Neuronal stem cell (in vitro differentiated cells): ENCODE measurements at regions not wholly inside any gene's neighbourhood (a gene's known extent, or its start where the extent isn't known, plus 50 kb on each side); places are given as distances from the start of the nearest gene placed in this dataset.

Source experiments
- DNase-seq: peaks from one replicate; pipeline ENCODE4 v3.0.0-alpha.2; 2013; ENCODE audit warnings: low spot score
- H2AFZ ChIP-seq: one replicate; pipeline ENCODE4 v1.6.1; 2013; ENCODE audit warnings: mild to moderate bottlenecking, low read length, inconsistent platforms
- H2AK5ac ChIP-seq: 2 replicates; pipeline ENCODE4 v1.6.1; 2013; ENCODE audit warnings: low read depth, mild to moderate bottlenecking, inconsistent platforms, low read length, moderate library complexity, mixed read lengths
- H2BK120ac ChIP-seq: 2 replicates; pipeline ENCODE4 v1.6.1; 2013; ENCODE audit warnings: low read depth, mild to moderate bottlenecking, inconsistent platforms, low read length, moderate library complexity, mixed read lengths
- H2BK12ac ChIP-seq: one replicate; pipeline ENCODE4 v1.6.1; 2013; ENCODE audit warnings: low read length, inconsistent platforms
- H2BK15ac ChIP-seq: 2 replicates; pipeline ENCODE4 v1.6.1; 2013; ENCODE audit warnings: mild to moderate bottlenecking, low read length, inconsistent platforms, mixed read lengths
- H2BK5ac ChIP-seq: one replicate; pipeline ENCODE4 v1.6.1; 2013; ENCODE audit warnings: inconsistent platforms, mild to moderate bottlenecking, low read length, moderate library complexity
- H3K14ac ChIP-seq: one replicate; pipeline ENCODE4 v1.6.1; 2013; ENCODE audit warnings: low read length, inconsistent platforms
- H3K18ac ChIP-seq: 2 replicates; pipeline ENCODE4 v1.6.1; 2013; ENCODE audit warnings: low read length, inconsistent platforms
- H3K23ac ChIP-seq: 2 replicates; pipeline ENCODE4 v1.6.1; 2013; ENCODE audit warnings: low read depth, mild to moderate bottlenecking, mixed read lengths, low read length, inconsistent platforms; ENCODE audit not compliant: poor library complexity
- H3K27ac ChIP-seq: replicated peaks from 3 replicates; pipeline ENCODE4 v1.5.1; 2013; ENCODE audit warnings: low read length, inconsistent platforms
- H3K27me3 ChIP-seq, 3 experiments: 2 replicates each; pipeline ENCODE4 v1.6.1; 2013; ENCODE audit warnings: low read length in 3 of 3, mild to moderate bottlenecking in 2 of 3, inconsistent platforms in 1 of 3, low read depth in 1 of 3, mixed read lengths in 1 of 3, moderate library complexity in 1 of 3; ENCODE audit not compliant: control insufficient read depth in 3 of 3, insufficient read depth in 3 of 3
- H3K36me3 ChIP-seq, 2 donors: replicated peaks in 1 of 2; 2 replicates each; pipeline ENCODE4 v1.6.1; 2013; ENCODE audit warnings: low read length in 2 of 2; ENCODE audit not compliant: control insufficient read depth in 2 of 2, insufficient read depth in 2 of 2
- H3K4ac ChIP-seq: 2 replicates; pipeline ENCODE4 v1.6.1; 2013; ENCODE audit warnings: inconsistent platforms, mild to moderate bottlenecking, low read length, moderate library complexity
- H3K4me1 ChIP-seq, 2 donors: 1 replicate in 1 of 2; 2 replicates in 1 of 2; pipeline ENCODE4 v1.6.1; 2013; ENCODE audit warnings: low read length in 2 of 2, low read depth in 1 of 2; ENCODE audit not compliant: control insufficient read depth in 2 of 2, insufficient read depth in 1 of 2
- H3K4me2 ChIP-seq: one replicate; pipeline ENCODE4 v1.6.1; 2013; ENCODE audit warnings: mild to moderate bottlenecking, low read length, inconsistent platforms; ENCODE audit not compliant: insufficient read depth, poor library complexity, severe bottlenecking
- H3K4me3 ChIP-seq, 2 donors: 2 replicates each; pipeline ENCODE4 v1.5.1; 2013; ENCODE audit warnings: low read length in 2 of 2, mild to moderate bottlenecking in 2 of 2, inconsistent platforms in 1 of 2, moderate library complexity in 1 of 2
- H3K79me1 ChIP-seq: one replicate; pipeline ENCODE4 v1.6.1; 2013; ENCODE audit warnings: low read depth, mild to moderate bottlenecking, inconsistent platforms, low read length, moderate library complexity
- H3K9ac ChIP-seq: one replicate; pipeline ENCODE4 v1.6.1; 2013; ENCODE audit warnings: mild to moderate bottlenecking, low read depth, low read length, inconsistent platforms; ENCODE audit not compliant: poor library complexity
- H3K9me3 ChIP-seq, 2 donors: replicated peaks in 1 of 2; 2 replicates each; pipeline versions ENCODE3 to v1.6.1; 2013; ENCODE audit warnings: low read length in 2 of 2, mild to moderate bottlenecking in 2 of 2, inconsistent platforms in 1 of 2, low read depth in 1 of 2, mixed read lengths in 1 of 2, moderate library complexity in 1 of 2; ENCODE audit not compliant: control insufficient read depth in 2 of 2, insufficient read depth in 1 of 2
- H4K8ac ChIP-seq: one replicate; pipeline ENCODE4 v1.6.1; 2013; ENCODE audit warnings: low read depth, mild to moderate bottlenecking, inconsistent platforms, low read length, moderate library complexity
- H4K91ac ChIP-seq: one replicate; pipeline ENCODE4 v1.6.1; 2013; ENCODE audit warnings: low read length, low read depth, mild to moderate bottlenecking, inconsistent platforms; ENCODE audit not compliant: poor library complexity
- WGBS, 2 donors: extraction: QIAGEN DNeasy Blood & Tissue Kit; methylation state at CpG; one replicate each; pipeline ENCODE4 v1.1.7; 2013; ENCODE audit warnings: missing lambda C conversion rate in 2 of 2, mixed read lengths in 1 of 2; ENCODE audit not compliant: insufficient read length in 2 of 2, insufficient replicate concordance in 1 of 2; ENCODE audit errors: extremely low coverage in 2 of 2; 5-methylcytosine and 5-hydroxymethylcytosine counted together

- H2BK12ac ChIP-seq: no peak overlapping the region
- H3K23ac ChIP-seq: no peak overlapping the region
- H3K36me3 ChIP-seq: no peaks in the 10 kb centered on the region
- no peak overlapping the region for H3K4me3 ChIP-seq
- H3K4me2 ChIP-seq: no peak overlapping the region
- no CpG with 5 or more reads among the region's 2 CpGs for WGBS, 2 donors
- H4K8ac ChIP-seq: no peak overlapping the region
- H3K4me1 ChIP-seq: peaks cover 0 to 4% of the 10 kb centered on the region in 2 donors
- no peak overlapping the region for H3K9ac ChIP-seq
- H3K27me3 ChIP-seq: no peaks in the 10 kb centered on the region
- H3K18ac ChIP-seq: no peak overlapping the region
- H3K27ac ChIP-seq: no peak overlapping the region
- no peak overlapping the region for H4K91ac ChIP-seq
- H2BK5ac ChIP-seq: no peak overlapping the region
- no peak overlapping the region for H2BK120ac ChIP-seq
- no peak overlapping the region for H2AFZ ChIP-seq
- no peak overlapping the region for H2AK5ac ChIP-seq
- H3K14ac ChIP-seq: no peak overlapping the region
- H3K4ac ChIP-seq: no peak overlapping the region
- no peak overlapping the region for H2BK15ac ChIP-seq
- no peak for DNase-seq
- H3K9me3 ChIP-seq: no peaks in the 10 kb centered on the region
- no peaks in the 10 kb centered on the region for H3K79me1 ChIP-seq
Measured at GRCh38 chr5:107296572-107296971, 374.2 kb downstream of the EFNA5 start.

GRCh38 chr5:107295914-107296313 is 374.8 kb downstream of the EFNA5 start:
- no peak overlapping the region for H4K8ac ChIP-seq
- no peak overlapping the region for H2BK15ac ChIP-seq
- no peak overlapping the region for H3K9ac ChIP-seq
- no peak overlapping the region for H2BK12ac ChIP-seq
- no peak overlapping the region for H2BK5ac ChIP-seq
- H3K4ac ChIP-seq: no peak overlapping the region
- no CpG with 5 or more reads among the region's 2 CpGs for WGBS, 2 donors
- no peak overlapping the region for H3K14ac ChIP-seq
- no peak overlapping the region for H3K4me2 ChIP-seq
- no peak overlapping the region for H2BK120ac ChIP-seq
- peaks cover 0 to 3% of the 10 kb centered on the region in 2 donors for H3K4me1 ChIP-seq
- H3K27me3 ChIP-seq: no peaks in the 10 kb centered on the region
- no peaks in the 10 kb centered on the region for H3K9me3 ChIP-seq
- H3K36me3 ChIP-seq: no peaks in the 10 kb centered on the region
- no peak overlapping the region for H2AK5ac ChIP-seq
- no peak overlapping the region for H3K4me3 ChIP-seq
- H3K18ac ChIP-seq: no peak overlapping the region
- no peak overlapping the region for H3K27ac ChIP-seq
- no peak overlapping the region for H2AFZ ChIP-seq
- no peak for DNase-seq
- H3K79me1 ChIP-seq: no peaks in the 10 kb centered on the region
- no peak overlapping the region for H4K91ac ChIP-seq
- no peak overlapping the region for H3K23ac ChIP-seq

- Histone ChIP-seq H4K91ac (no peak overlapping the region), H2BK12ac (no peak overlapping the region), H3K4me3 (no peak overlapping the region), H2BK120ac (no peak overlapping the region), H3K18ac (no peak overlapping the region), H3K36me3 (no peaks in the 10 kb centered on the region), H4K8ac (no peak overlapping the region), H3K4me2 (no peak overlapping the region), H2BK5ac (no peak overlapping the region), H3K4me1 (no peaks in the 10 kb centered on the region), H2AFZ (no peak overlapping the region), H3K27ac (no peak overlapping the region), H2AK5ac (no peak overlapping the region), H3K4ac (no peak overlapping the region), H3K9me3 (no peaks in the 10 kb centered on the region), H3K14ac (no peak overlapping the region), H3K27me3 (no peaks in the 10 kb centered on the region), H2BK15ac (no peak overlapping the region), H3K79me1 (no peaks in the 10 kb centered on the region), H3K23ac (no peak overlapping the region), H3K9ac (no peak overlapping the region)
- WGBS, 2 donors: no CpG with 5 or more reads among the region's 1 CpG
- no peak for DNase-seq
Measured at GRCh38 chr5:107294669-107295068, 376.1 kb downstream of the EFNA5 start.

DNA sequence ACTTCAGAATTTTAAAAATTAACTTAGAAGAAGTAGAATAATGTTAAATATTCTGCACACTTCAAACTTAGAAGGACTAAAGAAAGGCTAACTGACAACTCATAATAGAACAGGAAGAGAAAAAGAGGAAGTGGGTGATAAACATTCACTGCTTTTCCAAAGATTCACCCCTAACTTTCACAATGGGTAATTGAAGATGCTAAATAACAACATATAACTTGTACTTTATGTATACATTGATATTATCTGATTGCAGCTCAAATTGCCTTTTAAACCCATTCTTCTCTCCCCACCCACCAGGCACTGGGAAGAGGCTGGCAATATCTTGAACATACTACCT is 376.6 kb downstream of the EFNA5 start:
- DNase-seq: no peak

More for the DNA sequence above, 376.6 kb downstream of the EFNA5 start:
- Histone ChIP-seq H4K8ac (no peak overlapping the region), H2BK5ac (no peak overlapping the region), H3K9me3 (no peaks in the 10 kb centered on the region), H3K9ac (no peak overlapping the region), H3K36me3 (no peaks in the 10 kb centered on the region), H3K4ac (no peak overlapping the region), H3K27ac (no peak overlapping the region), H3K27me3 (no peaks in the 10 kb centered on the region), H3K4me2 (no peak overlapping the region), H2BK120ac (no peak overlapping the region), H2AFZ (no peak overlapping the region), H2AK5ac (no peak overlapping the region), H3K4me1 (no peaks in the 10 kb centered on the region), H3K23ac (no peak overlapping the region), H4K91ac (no peak overlapping the region), H2BK15ac (no peak overlapping the region), H3K4me3 (no peak overlapping the region), H3K18ac (no peak overlapping the region), H2BK12ac (no peak overlapping the region), H3K14ac (no peak overlapping the region), H3K79me1 (no peaks in the 10 kb centered on the region)
